ENCODE measurements at regions not wholly inside any gene's neighbourhood (a gene's known extent, or its start where the extent isn't known, plus 50 kb on each side); places are given as distances from the start of the nearest gene placed in this dataset.
"Not testable (repeated sequence)": the region's sequence is repeated elsewhere in the genome, so short reads cannot be mapped to it uniquely, and the experiment has no call there.

GRCh38 chr13:33405371-33405770, 119.8 kb upstream of the STARD13 start:
- intact Hi-C loops (cut with DNase I): no loop called here
- DNase-seq (ENCODE audit: low spot score): no peak

DNA sequence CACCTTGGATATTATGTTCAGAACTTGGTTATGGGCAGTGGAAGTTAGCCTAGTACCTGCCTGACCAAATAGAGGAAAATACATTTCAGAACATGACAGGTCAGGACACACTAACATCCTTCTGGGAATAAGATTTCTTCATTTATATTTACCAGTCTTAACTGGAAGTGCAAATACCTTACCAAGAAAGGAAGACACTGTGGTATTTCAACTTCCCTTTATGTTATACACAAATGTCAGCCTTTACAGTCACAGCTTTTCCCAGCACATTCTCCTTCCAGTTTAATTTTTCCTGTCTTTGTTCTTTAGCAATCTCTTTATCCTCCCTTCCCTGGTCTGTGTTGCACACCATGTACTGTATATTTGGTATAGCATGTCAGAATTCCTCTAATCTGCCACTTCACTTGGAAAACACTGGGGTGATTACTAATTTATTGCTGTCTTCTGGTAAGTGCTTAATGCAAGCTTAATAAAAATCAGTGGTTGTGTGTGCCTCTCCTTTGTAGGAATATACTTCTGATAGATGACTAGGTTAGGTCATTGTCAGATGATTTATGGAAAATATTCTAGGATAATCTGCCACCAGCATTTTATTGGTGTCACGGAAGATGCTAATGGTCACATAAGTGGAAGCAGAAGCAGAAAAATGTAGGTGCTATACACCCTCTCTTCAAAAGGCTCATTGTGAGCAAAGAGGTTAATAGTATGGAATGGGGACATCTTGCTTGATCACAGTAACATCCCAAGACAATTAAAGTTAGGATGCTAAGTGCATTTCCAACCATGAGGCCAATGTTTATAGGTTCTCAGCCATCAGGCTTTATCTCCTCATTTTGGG, 124.3 kb upstream of the STARD13 start:
- no peak for DNase-seq (ENCODE audit: low spot score)
- intact Hi-C loops (cut with DNase I): no loop called here

DNA sequence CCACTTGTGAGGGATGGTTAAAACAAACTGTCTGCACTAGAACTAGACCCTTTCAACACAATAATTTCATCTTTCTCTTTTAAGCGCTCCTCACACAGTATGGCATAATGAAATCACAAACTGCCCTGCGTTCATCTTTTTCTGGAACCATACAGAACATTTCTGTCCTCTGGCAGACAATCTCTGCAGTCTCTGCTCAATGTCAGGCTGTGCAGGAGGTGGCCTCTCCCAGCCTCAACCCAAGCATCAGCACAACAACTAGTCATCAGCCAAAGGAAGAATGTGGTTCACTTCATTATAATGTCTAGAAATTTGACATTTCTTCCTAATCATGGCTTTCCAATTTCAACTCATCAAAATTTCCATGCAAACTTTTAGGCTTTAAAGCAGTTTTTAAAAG, 125.1 kb upstream of the STARD13 start:
- intact Hi-C loops (cut with DNase I): no loop called here
- DNase-seq (ENCODE audit: low spot score): no peak

- intact Hi-C loops (cut with DNase I): no loop called here
- no peak for DNase-seq (ENCODE audit: low spot score)
These were observed 125.8 kb upstream of the STARD13 start for GRCh38 chr13:33411312-33411711.

- intact Hi-C loops (cut with DNase I): no loop called here
- no peak for DNase-seq (ENCODE audit: low spot score)
These were observed 130.3 kb upstream of the STARD13 start for GRCh38 chr13:33415822-33416221.

DNA sequence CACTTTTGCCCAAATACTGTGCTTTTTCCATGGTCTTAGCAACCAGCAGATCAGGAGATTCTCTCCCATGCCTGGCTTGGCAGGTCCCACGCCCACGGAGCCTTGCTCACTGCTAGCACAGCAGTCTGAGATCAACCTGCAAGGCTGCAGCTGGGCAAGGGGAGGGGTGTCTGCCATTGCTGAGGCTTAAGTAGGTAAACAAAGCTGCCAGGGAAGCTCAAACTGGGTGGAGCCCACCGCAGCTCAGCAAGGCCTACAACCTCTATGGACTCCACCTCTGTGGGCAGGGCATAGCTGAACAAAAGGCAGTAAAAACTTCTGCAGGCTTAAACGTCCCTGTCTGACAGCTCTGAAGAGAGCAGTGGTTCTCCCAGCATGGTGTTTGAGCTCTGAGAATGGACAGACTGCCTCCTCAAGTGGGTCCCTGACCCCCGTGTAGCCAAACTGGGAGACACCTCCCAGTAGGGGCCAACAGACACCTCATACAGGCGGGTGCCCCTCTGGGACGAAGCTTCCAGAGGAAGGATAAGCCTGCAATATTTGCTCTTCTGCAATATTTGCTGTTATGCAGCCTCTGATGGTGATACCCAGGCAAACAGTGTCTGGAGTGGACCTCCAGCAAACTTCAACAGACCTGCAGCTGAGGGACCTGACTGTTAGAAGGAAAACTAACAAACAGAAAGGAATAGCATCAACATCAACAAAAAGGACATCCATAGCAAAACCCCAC, 132.8 kb upstream of the STARD13 start:
- DNase-seq (ENCODE audit: low spot score); intact Hi-C loops (cut with DNase I): not testable (repeated sequence)

DNA sequence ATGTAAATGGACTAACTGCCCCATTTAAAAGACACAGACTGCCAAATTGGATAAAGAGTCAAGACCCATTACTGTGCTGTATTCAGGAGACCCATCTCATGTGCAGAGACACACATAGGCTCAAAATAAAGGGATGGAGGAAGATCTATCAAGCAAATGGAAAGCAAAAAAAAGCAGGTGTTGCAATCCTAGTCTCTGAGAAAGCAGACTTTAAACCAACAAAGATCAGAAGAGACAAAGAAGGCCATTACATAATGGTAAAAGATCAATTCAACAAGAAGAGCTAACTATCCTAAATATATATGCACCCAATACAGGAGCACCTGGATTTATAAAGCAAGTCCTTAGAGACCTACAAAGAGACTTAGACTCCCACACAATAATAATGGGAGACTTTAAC, 134.6 kb upstream of the STARD13 start:
- intact Hi-C loops (cut with DNase I); DNase-seq (ENCODE audit: low spot score): not testable (repeated sequence)

DNA sequence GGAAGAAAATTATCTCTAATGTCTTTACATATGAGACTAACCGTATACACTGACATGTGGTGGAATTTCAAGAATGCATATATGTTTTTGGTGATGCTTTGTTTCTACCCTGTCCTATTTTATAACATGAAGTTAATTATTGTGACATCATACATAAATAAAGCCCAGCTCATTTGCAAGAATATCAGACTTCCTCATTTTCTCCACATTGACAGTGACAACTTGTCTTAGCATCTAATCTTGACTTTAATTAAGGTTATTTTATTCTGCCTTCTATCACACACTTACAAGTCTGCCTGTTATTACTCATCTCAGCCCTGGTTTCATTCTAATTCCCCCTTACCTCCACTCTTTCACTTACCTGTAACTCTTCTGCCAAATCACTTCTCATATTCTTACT, 140.6 kb upstream of the STARD13 start:
- intact Hi-C loops (cut with DNase I): no loop called here
- DNase-seq (ENCODE audit: low spot score): no peak

DNA sequence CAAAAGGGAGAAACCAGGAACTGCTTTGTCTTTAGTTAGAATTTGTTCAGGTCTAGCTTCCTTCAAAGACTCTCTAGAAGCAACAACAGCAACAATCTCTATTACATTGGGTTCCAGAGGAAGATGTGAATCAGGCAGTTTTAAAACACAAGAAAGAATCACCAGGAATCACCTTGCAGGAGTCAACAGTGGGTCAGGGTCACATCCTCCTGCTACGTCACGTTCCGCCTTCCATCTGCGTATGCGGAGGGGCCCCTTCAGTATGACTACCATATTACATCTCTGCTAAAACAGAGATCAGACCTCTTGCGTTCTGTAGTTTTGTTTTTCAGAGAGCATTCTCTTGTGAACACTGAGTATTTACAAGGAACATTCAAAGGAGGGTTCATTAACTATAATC, 147.8 kb upstream of the STARD13 start:
- no peak for DNase-seq (ENCODE audit: low spot score)
- intact Hi-C loops (cut with DNase I): no loop called here

DNA sequence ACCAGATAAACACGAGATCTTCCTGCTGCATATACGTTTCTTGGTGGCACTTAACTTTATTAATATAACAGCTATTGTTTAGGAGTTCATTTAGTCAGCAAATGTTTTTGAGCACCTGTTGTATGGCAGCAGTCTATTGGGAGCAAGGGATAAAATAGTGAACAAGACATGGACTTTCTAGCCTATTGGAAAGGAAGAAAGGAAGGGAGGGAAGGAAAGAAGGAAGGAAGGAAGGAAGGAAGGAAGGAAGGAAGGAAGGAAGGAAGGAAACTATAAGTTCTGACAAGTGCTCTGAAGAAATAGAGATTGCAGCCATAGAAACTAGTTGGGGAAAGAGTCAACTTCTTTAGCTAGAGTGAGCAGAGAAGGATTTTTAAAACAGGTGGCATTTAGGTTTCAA, 149.1 kb upstream of the STARD13 start:
- intact Hi-C loops (cut with DNase I): no loop called here
- DNase-seq (ENCODE audit: low spot score): no peak

- intact Hi-C loops (cut with DNase I): no loop called here
- no peak for DNase-seq (ENCODE audit: low spot score)
These were observed 149.7 kb upstream of the STARD13 start for GRCh38 chr13:33435207-33435606.

DNA sequence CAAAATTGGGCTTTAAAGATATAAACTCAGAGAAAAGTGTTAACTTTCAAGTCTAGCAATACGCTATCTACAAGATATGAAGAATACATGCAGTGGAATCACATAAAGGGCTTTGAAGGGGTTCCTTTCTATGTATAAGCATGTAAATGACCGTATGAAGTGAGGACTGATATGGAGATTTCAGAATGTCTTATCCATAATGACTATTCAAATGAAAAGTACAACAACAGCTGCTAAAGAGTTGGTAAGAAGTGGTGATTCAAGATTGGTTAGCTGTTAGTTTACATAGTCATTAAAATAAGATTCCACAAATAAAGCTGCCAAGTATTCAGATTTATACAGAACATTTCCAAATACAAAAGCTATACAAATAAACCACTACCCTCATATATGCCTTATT, 153.4 kb upstream of the STARD13 start:
- intact Hi-C loops (cut with DNase I): no loop called here

GRCh38 chr13:33441015-33441414, 155.5 kb upstream of the STARD13 start:
- intact Hi-C loops (cut with DNase I): no loop called here
- DNase-seq (ENCODE audit: low spot score): no peak

More for the DNA sequence above, 153.4 kb upstream of the STARD13 start:
- no peak for DNase-seq (ENCODE audit: low spot score)

DNA sequence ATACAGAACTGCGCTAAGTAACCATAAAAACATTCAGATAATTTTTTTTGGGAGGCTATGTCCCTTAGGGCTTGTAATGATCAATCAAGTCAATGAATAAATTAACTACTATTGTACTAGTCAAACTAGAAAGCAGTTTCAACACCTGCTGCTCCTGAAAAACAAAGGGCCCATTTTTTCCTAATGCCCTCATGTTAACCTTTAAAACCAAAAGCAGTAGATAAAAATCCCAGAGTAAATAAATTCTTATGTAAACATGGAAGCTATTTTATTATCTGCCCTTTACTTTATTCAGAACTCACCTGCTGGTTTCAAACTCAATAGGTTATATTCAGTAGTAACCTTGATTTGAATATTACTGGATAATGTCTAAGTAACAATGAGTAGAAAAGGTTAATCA, 159.5 kb upstream of the STARD13 start:
- intact Hi-C loops (cut with DNase I): no loop called here
- DNase-seq (ENCODE audit: low spot score): no peak

- no peak for DNase-seq (ENCODE audit: low spot score)
- intact Hi-C loops (cut with DNase I): no loop called here
These were observed 159.9 kb upstream of the STARD13 start for GRCh38 chr13:33445476-33445875.

DNA sequence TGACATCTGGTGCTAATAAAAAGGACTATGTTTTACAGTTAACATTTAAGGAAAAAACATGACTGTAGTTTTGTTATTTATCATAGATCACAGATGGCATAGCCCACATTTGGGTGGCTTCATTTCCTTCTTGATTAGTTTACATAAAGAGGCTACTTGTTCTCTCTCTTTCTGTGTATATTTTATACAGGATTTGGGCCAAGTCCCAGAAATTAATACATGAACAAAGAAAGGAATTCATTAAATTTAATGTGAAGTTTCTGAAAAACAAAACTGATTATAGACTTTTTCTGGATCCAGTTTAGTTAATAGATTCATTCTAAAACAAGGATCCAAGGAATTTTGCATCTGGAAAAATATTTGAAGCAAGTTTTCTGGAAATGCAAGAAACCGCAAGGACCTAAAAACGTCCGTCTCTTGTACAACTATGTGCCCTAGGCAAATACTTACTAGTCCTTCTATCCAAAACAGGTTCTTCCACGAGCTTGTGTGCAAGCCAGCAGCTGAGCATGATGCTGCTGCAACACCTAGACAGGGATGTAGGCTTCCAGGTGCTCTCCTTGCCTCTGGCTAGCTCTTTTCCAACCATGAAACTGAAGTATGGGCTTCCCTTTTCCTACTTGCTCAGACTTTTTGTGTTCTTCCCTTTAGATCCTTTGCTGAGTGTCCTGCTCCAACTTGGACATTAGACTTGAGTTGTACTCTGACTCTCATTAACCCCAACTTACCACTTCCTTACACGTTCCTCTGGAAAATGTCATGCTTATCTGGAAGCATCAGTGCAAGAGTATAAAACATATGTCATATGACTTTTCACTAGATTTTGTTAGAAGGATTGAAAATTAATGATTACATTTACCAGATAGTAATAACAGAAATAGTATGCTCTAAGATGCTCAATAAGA, 161.5 kb upstream of the STARD13 start:
- DNase-seq (ENCODE audit: low spot score): no peak
- intact Hi-C loops (cut with DNase I): no loop called here

DNA sequence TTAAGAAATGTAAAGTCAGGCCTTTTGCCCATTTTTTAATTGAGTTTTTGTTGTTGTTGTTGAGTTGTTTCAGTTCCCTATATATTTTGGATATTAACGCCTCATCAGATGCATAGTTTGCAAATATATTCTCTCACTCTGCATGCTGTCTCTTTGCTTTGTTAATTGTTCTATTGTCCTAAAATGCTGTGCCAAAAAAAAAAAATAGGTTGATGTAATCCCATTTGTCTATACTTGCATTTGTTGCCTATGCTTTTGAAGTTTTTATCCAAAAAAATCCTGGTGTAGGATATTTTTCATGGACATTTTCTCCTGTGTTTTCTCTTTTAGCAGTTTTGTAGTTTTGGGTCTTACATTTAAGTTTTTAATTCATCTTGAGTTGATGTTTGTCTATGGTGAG, 163.3 kb upstream of the STARD13 start:
- intact Hi-C loops (cut with DNase I): no loop called here

GRCh38 chr13:33450956-33451709, 165.6 kb upstream of the STARD13 start:
- no peak for DNase-seq (ENCODE audit: low spot score)
- intact Hi-C loops (cut with DNase I): no loop called here

More for the DNA sequence above, 163.3 kb upstream of the STARD13 start:
- no peak for DNase-seq (ENCODE audit: low spot score)

DNA sequence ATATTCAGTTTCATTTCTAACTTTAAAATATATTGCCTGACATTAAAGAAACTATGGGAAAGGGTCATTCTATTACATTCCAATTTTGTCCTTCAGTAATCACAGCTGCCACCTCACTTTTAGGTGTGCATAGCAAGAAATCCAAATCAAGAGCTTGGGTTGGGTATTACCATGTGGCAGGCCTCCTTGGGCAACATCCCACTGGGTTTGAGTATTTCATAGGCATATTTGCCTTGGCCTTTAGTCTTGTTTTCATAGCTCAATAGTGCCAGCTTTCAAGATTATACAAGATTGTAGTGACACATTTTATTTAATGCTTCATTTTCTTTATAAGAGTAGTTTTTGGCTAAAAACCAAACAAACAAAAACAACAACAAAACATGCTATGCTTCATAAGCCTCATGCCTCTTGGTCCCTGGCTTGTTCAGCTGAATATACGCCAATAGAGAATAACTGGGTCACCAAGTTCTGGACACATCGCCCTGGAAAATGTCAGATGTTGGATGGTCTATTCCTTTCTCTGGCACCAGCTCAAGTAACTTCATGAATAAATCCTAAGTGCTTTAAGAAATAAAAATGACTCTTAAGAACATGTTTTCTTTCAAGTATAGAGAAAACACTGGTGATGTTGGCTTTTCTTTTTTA, 167.4 kb upstream of the STARD13 start:
- intact Hi-C loops (cut with DNase I): no loop called here
- no peak for DNase-seq (ENCODE audit: low spot score)
